ENCODE measurements at regions not wholly inside any gene's neighbourhood (a gene's known extent, or its start where the extent isn't known, plus 50 kb on each side); places are given as distances from the start of the nearest gene placed in this dataset.

- peak; percentile 7 for DNase-seq (ENCODE audit: low read depth)
- no peak overlapping the region for H3K4me3 ChIP-seq (ENCODE audit: low read length)
- TF ChIP-seq CTCF (IDR thresholded peaks at IDR 0.05; ENCODE audit: insufficient read depth, low read depth, low read length, missing control alignments) = no peak
These were observed 192.5 kb upstream of the SNX19 start for GRCh38 chr11:131108760-131109159.

- no peak overlapping the region for H3K4me3 ChIP-seq (ENCODE audit: low read length)
- no peak for TF ChIP-seq CTCF (IDR thresholded peaks at IDR 0.05; ENCODE audit: insufficient read depth, low read depth, low read length, missing control alignments)
- peak; percentile 68 for DNase-seq (ENCODE audit: low read depth)
These were observed 193.0 kb upstream of the SNX19 start for GRCh38 chr11:131109257-131109656.

GRCh38 chr11:131109790-131110189 is 193.5 kb upstream of the SNX19 start:
- no peak for TF ChIP-seq CTCF (IDR thresholded peaks at IDR 0.05; ENCODE audit: insufficient read depth, low read depth, low read length, missing control alignments)
- no peak overlapping the region for H3K4me3 ChIP-seq (ENCODE audit: low read length)

GRCh38 chr11:131111775-131112174 is 195.5 kb upstream of the SNX19 start:
- TF ChIP-seq CTCF (IDR thresholded peaks at IDR 0.05; ENCODE audit: insufficient read depth, low read depth, low read length, missing control alignments) = no peak
- DNase-seq (ENCODE audit: low read depth) = no peak
- no peak overlapping the region for H3K4me3 ChIP-seq (ENCODE audit: low read length)

More at GRCh38 chr11:131109790-131110189, 193.5 kb upstream of the SNX19 start:
- DNase-seq (ENCODE audit: low read depth) = no peak

- no peak overlapping the region for H3K4me3 ChIP-seq (ENCODE audit: low read length)
- peak; percentile 75 for DNase-seq (ENCODE audit: low read depth)
- no peak for TF ChIP-seq CTCF (IDR thresholded peaks at IDR 0.05; ENCODE audit: insufficient read depth, low read depth, low read length, missing control alignments)
These were observed 202.0 kb upstream of the SNX19 start for GRCh38 chr11:131118247-131118646.

GRCh38 chr11:131121426-131122333 is 205.4 kb upstream of the SNX19 start:
- DNase-seq (ENCODE audit: low read depth) = no peak
- no peak overlapping the region for H3K4me3 ChIP-seq (ENCODE audit: low read length)
- no peak for TF ChIP-seq CTCF (IDR thresholded peaks at IDR 0.05; ENCODE audit: insufficient read depth, low read depth, low read length, missing control alignments)

- DNase-seq (ENCODE audit: low read depth) = no peak
- no peak overlapping the region for H3K4me3 ChIP-seq (ENCODE audit: low read length)
- TF ChIP-seq CTCF (IDR thresholded peaks at IDR 0.05; ENCODE audit: insufficient read depth, low read depth, low read length, missing control alignments) = no peak
These were observed 206.2 kb upstream of the SNX19 start for GRCh38 chr11:131122448-131122847.
